ENCODE measurements at regions not wholly inside any gene's neighbourhood (a gene's known extent, or its start where the extent isn't known, plus 50 kb on each side); places are given as distances from the start of the nearest gene placed in this dataset.
A peak's percentile ranks its signal among the peaks of the same experiment; 100 is the strongest.

GRCh38 chr3:66581256-66581655 is 80.4 kb upstream of the LRIG1 start:
- in situ Hi-C loops (cut with MboI; ENCODE audit: low pct_unique_long_range_greater_than_20kb, low sequenced_read_pairs, unreplicated experiment): no loop called here
- no peak for DNase-seq (ENCODE audit: low spot score)
- TF ChIP-seq CTCF (IDR thresholded peaks at IDR 0.05; ENCODE audit: extremely low read depth, insufficient read depth, missing control alignments): no peak

GRCh38 chr3:66582721-66583423 is 82.0 kb upstream of the LRIG1 start:
- peak; percentile 36 for DNase-seq (ENCODE audit: low spot score)
- TF ChIP-seq CTCF (IDR thresholded peaks at IDR 0.05; ENCODE audit: extremely low read depth, insufficient read depth, missing control alignments): no peak
- in situ Hi-C loops (cut with MboI; ENCODE audit: low pct_unique_long_range_greater_than_20kb, low sequenced_read_pairs, unreplicated experiment): no loop called here

- in situ Hi-C loops (cut with MboI; ENCODE audit: low pct_unique_long_range_greater_than_20kb, low sequenced_read_pairs, unreplicated experiment): no loop called here
- no peak for TF ChIP-seq CTCF (IDR thresholded peaks at IDR 0.05; ENCODE audit: extremely low read depth, insufficient read depth, missing control alignments)
- DNase-seq (ENCODE audit: low spot score): no peak
These were observed 82.7 kb upstream of the LRIG1 start for GRCh38 chr3:66583424-66584040.

GRCh38 chr3:66585520-66586095 is 84.8 kb upstream of the LRIG1 start:
- TF ChIP-seq CTCF (IDR thresholded peaks at IDR 0.05; ENCODE audit: extremely low read depth, insufficient read depth, missing control alignments): no peak
- in situ Hi-C loops (cut with MboI; ENCODE audit: low pct_unique_long_range_greater_than_20kb, low sequenced_read_pairs, unreplicated experiment): no loop called here
- DNase-seq (ENCODE audit: low spot score): no peak

GRCh38 chr3:66586853-66587252 is 86.0 kb upstream of the LRIG1 start:
- in situ Hi-C loops (cut with MboI; ENCODE audit: low pct_unique_long_range_greater_than_20kb, low sequenced_read_pairs, unreplicated experiment): no loop called here
- DNase-seq (ENCODE audit: low spot score): no peak
- TF ChIP-seq CTCF (IDR thresholded peaks at IDR 0.05; ENCODE audit: extremely low read depth, insufficient read depth, missing control alignments): no peak

- DNase-seq (ENCODE audit: low spot score): no peak
- in situ Hi-C loops (cut with MboI; ENCODE audit: low pct_unique_long_range_greater_than_20kb, low sequenced_read_pairs, unreplicated experiment): no loop called here
- TF ChIP-seq CTCF (IDR thresholded peaks at IDR 0.05; ENCODE audit: extremely low read depth, insufficient read depth, missing control alignments): no peak
These were observed 87.6 kb upstream of the LRIG1 start for GRCh38 chr3:66588340-66588847.

Measured in GM13977 (cell line).